Fibroblast of lung (primary cell): ENCODE measurements at regions not wholly inside any gene's neighbourhood (a gene's known extent, or its start where the extent isn't known, plus 50 kb on each side); places are given as distances from the start of the nearest gene placed in this dataset.

ENCODE experiments used
- DNase-seq, 2 donors: peaks; one replicate each; pipeline versions ENCODE4 v3.0.0 to v3.0.0-alpha.2; 2010; ENCODE audit warnings: low read depth in 2 of 2
- H2AFZ ChIP-seq: 2 replicates; pipeline ENCODE4 v1.5.1; 2012; ENCODE audit warnings: low read length, control low read depth, inconsistent platforms
- H3K27ac ChIP-seq: 2 replicates; pipeline ENCODE4 v1.5.1; 2011; ENCODE audit warnings: low read length, control low read depth; ENCODE audit not compliant: insufficient read depth
- H3K27me3 ChIP-seq: 2 replicates; pipeline ENCODE4 v1.5.1; 2011; ENCODE audit warnings: mild to moderate bottlenecking, low read length; ENCODE audit not compliant: control insufficient read depth, insufficient read depth
- H3K36me3 ChIP-seq: 2 replicates; pipeline ENCODE4 v1.5.1; 2011; ENCODE audit warnings: low read length; ENCODE audit not compliant: control insufficient read depth, insufficient read depth
- H3K4me1 ChIP-seq: 2 replicates; pipeline ENCODE4 v1.5.1; 2011; ENCODE audit warnings: low read length; ENCODE audit not compliant: control insufficient read depth, insufficient read depth; ENCODE audit errors: extremely low read depth
- H3K4me2 ChIP-seq: 2 replicates; pipeline ENCODE4 v1.5.1; 2011; ENCODE audit warnings: low read length, control low read depth; ENCODE audit not compliant: insufficient read depth; ENCODE audit errors: extremely low read depth
- H3K4me3 ChIP-seq, 4 experiments: fragments of 200-600 bp in 1 of 4; sonication (generic) in 1 of 4; replicated peaks in 1 of 4; 2 replicates each; pipeline ENCODE4 v1.5.1; 2011 to 2016; ENCODE audit warnings: low read length in 4 of 4, low read depth in 3 of 4, mild to moderate bottlenecking in 3 of 4, control low read depth in 2 of 4, inconsistent platforms in 1 of 4, mixed read lengths in 1 of 4; ENCODE audit not compliant: insufficient read depth in 1 of 4; ENCODE audit errors: control extremely low read depth in 1 of 4
- H3K79me2 ChIP-seq: 2 replicates; pipeline ENCODE4 v1.5.1; 2012; ENCODE audit warnings: mild to moderate bottlenecking, low read length, inconsistent platforms; ENCODE audit not compliant: control insufficient read depth, insufficient read depth
- H3K9ac ChIP-seq: 2 replicates; pipeline ENCODE4 v1.5.1; 2011; ENCODE audit warnings: mild to moderate bottlenecking, low read length, control low read depth; ENCODE audit not compliant: insufficient read depth
- H3K9me3 ChIP-seq: 2 replicates; pipeline ENCODE4 v1.5.1; 2012; ENCODE audit warnings: low read depth, low read length; ENCODE audit not compliant: control insufficient read depth, insufficient read depth
- H4K20me1 ChIP-seq: 2 replicates; pipeline ENCODE4 v1.5.1; 2011; ENCODE audit warnings: low read length; ENCODE audit not compliant: control insufficient read depth, insufficient read depth; ENCODE audit errors: extremely low read depth
- EZH2 ChIP-seq: IDR thresholded peaks from 2 replicates; pipeline ENCODE4 v1.5.1; 2012; ENCODE audit warnings: low read length, control low read depth, mild to moderate bottlenecking; ENCODE audit errors: missing control alignments
- TF ChIP-seq, protein P1 (sequence below), 2 donors: IDR thresholded peaks in 1 of 2; conservative IDR thresholded peaks in 1 of 2; 1 replicate in 1 of 2; 2 replicates in 1 of 2; pipeline ENCODE4 v1.5.1; 2011 to 2012; ENCODE audit warnings: low read length in 2 of 2, control low read depth in 1 of 2, inconsistent platforms in 1 of 2, low read depth in 1 of 2, mild to moderate bottlenecking in 1 of 2

DNA sequence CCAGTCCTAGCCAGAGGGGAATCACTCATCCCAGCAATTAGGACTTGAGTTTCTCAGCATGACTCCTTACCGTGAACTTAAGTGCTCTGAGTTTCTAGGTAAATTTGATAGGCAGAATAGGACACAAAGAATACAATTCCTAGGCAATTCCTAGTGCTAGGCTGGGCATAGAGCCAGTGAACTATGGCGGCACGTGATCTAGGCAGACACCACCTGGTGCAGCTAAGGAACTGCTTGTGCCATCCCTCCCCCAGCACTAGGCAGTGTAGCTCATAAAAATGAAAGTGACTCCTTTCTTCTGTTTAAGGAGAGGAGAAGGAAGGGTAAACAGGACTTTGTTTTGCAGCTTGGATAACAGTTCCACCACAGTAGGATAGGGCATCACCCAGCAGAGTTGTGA lies 736.3 kb upstream of the PCDH7 start:
- Histone ChIP-seq H3K36me3 (no peaks in the 10 kb centered on the region), H3K27ac (no peak overlapping the region), H3K27me3 (no peaks in the 10 kb centered on the region), H3K4me1 (no peaks in the 10 kb centered on the region), H3K9me3 (no peaks in the 10 kb centered on the region), H4K20me1 (no peaks in the 10 kb centered on the region), H3K79me2 (no peaks in the 10 kb centered on the region), H3K4me3 (no peak overlapping the region), H2AFZ (no peak overlapping the region), H3K4me2 (no peak overlapping the region), H3K9ac (no peak overlapping the region)
- TF ChIP-seq EZH2 = no peak
- TF ChIP-seq, protein P1, sequence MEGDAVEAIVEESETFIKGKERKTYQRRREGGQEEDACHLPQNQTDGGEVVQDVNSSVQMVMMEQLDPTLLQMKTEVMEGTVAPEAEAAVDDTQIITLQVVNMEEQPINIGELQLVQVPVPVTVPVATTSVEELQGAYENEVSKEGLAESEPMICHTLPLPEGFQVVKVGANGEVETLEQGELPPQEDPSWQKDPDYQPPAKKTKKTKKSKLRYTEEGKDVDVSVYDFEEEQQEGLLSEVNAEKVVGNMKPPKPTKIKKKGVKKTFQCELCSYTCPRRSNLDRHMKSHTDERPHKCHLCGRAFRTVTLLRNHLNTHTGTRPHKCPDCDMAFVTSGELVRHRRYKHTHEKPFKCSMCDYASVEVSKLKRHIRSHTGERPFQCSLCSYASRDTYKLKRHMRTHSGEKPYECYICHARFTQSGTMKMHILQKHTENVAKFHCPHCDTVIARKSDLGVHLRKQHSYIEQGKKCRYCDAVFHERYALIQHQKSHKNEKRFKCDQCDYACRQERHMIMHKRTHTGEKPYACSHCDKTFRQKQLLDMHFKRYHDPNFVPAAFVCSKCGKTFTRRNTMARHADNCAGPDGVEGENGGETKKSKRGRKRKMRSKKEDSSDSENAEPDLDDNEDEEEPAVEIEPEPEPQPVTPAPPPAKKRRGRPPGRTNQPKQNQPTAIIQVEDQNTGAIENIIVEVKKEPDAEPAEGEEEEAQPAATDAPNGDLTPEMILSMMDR (conservative IDR thresholded peaks at IDR 0.05 in 1 of 2, IDR thresholded peaks at IDR 0.05 in 1 of 2; ENCODE audit: low read depth in 1 of 2, low read length in 2 of 2) = no peak
- no peak for DNase-seq

DNA sequence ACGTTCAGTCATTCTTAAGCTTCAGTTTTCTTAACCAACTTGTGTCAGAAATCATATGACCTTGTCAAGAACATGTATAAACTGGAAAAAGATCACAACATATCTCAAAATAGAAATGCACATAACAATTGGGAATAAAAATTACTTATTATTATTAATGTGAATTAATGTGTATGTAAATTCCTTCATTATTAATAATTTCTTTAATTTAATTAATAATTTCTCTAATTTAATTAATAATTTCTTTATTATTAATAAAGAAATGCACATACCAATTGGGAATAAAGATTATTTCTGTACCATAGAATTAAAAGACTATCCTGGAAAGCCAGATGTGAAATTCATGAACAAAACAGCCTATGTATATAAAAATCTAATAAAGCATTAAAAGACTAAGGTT lies 718.5 kb upstream of the PCDH7 start:
- Histone ChIP-seq H3K9ac (no peak overlapping the region), H3K79me2 (no peaks in the 10 kb centered on the region), H3K27me3 (no peaks in the 10 kb centered on the region), H3K27ac (no peak overlapping the region), H4K20me1 (no peaks in the 10 kb centered on the region), H2AFZ (no peak overlapping the region), H3K4me1 (no peaks in the 10 kb centered on the region), H3K4me2 (no peak overlapping the region), H3K4me3 (no peak overlapping the region), H3K9me3 (no peaks in the 10 kb centered on the region), H3K36me3 (no peaks in the 10 kb centered on the region)
- no peak for DNase-seq
- TF ChIP-seq, protein P1 (conservative IDR thresholded peaks at IDR 0.05 in 1 of 2, IDR thresholded peaks at IDR 0.05 in 1 of 2; ENCODE audit: low read depth in 1 of 2, low read length in 2 of 2) = no peak
- no peak for TF ChIP-seq EZH2

DNA sequence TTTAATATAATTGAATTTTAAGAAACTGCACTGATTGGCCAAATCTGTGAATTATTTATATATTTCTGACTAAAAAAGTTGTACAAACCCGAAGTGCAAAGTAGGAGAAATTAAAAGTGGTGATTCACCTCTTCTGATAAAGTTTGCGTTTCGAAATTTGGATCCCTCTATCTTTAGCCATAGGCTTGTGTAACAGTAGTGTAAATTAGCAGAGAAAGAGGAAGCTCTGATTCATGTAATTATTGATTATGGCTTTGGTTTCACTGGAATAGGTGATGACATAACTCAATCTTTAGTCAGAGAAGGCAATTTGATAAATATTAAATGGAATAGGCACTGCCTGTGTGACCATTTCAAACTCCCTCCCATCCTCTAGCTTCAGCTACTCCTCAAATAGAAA lies 717.8 kb upstream of the PCDH7 start:
- Histone ChIP-seq H3K27ac (no peak overlapping the region), H2AFZ (no peak overlapping the region), H3K27me3 (no peaks in the 10 kb centered on the region), H3K9me3 (no peaks in the 10 kb centered on the region), H3K36me3 (no peaks in the 10 kb centered on the region), H3K4me2 (no peak overlapping the region), H3K9ac (no peak overlapping the region), H3K79me2 (no peaks in the 10 kb centered on the region), H3K4me1 (no peaks in the 10 kb centered on the region), H4K20me1 (no peaks in the 10 kb centered on the region), H3K4me3 (no peak overlapping the region)
- no peak for DNase-seq
- TF ChIP-seq EZH2 = no peak
- TF ChIP-seq, protein P1 (conservative IDR thresholded peaks at IDR 0.05 in 1 of 2, IDR thresholded peaks at IDR 0.05 in 1 of 2; ENCODE audit: low read depth in 1 of 2, low read length in 2 of 2) = no peak
